ENCODE measurements at regions not wholly inside any gene's neighbourhood (a gene's known extent, or its start where the extent isn't known, plus 50 kb on each side); places are given as distances from the start of the nearest gene placed in this dataset.

DNA sequence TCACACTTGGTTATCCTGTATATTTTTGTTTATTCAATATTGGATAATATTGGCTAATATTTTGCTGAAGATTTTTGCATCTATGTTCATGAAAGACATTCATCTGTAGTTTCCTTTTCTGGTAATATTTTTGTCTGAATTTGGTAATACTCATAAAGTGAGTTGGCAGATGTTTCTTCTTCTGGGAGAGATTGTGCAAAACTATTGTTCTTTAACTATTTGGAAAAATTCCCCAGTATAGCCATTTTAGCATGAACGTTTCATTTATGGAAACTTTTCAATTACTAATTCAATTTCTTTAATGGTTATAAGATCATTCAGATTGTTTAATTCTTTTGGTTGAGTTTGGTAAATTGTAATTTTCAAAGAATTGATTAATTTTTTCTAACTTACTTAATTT is 560.8 kb upstream of the FZD8 start:
- CTCF ChIA-PET: no interaction called here
- H2AFZ ChIP-seq (replicated peaks; ENCODE audit: low read length, poor library complexity): no peak overlapping the region

More for the DNA sequence above, 560.8 kb upstream of the FZD8 start:
- Histone ChIP-seq H2BK5ac (ENCODE audit: low read depth, low read length, poor library complexity, severe bottlenecking) (no peak overlapping the region), H2BK20ac (ENCODE audit: low read depth, low read length) (no peak overlapping the region), H2AK5ac (ENCODE audit: low read depth, low read length) (no peak overlapping the region), H3K9me3 (ENCODE audit: control insufficient read depth, insufficient read depth, low read length) (no peaks in the 10 kb centered on the region), H2BK120ac (ENCODE audit: low read depth, low read length) (no peak overlapping the region), H3K4me3 (ENCODE audit: insufficient read depth, low read depth, low read length) (no peak overlapping the region), H4K8ac (ENCODE audit: low read depth in 2 of 2, low read length in 2 of 2) (no peak overlapping the region), H3K4ac (ENCODE audit: low read depth, low read length) (no peak overlapping the region), H4K91ac (ENCODE audit: insufficient read depth, low read depth, low read length) (no peak overlapping the region), H3K9me1 (ENCODE audit: insufficient read depth, low read length) (no peaks in the 10 kb centered on the region), H3K18ac (ENCODE audit: low read depth, low read length) (no peak overlapping the region), H3K14ac (replicated peaks; ENCODE audit: low read depth, low read length) (no peak overlapping the region), H3K56ac (ENCODE audit: extremely low read depth, insufficient read depth, low read length) (no peak overlapping the region), H3K4me1 (ENCODE audit: control insufficient read depth, insufficient read depth, low read length) (no peaks in the 10 kb centered on the region), H3K36me3 (ENCODE audit: control insufficient read depth, insufficient read depth, low read length) (no peaks in the 10 kb centered on the region), H4K5ac (ENCODE audit: low read depth, low read length) (no peak overlapping the region), H4K20me1 (ENCODE audit: insufficient read depth, low read length) (no peaks in the 10 kb centered on the region), H3K27ac (ENCODE audit: insufficient read depth, low read length) (no peak overlapping the region), H3K79me1 (ENCODE audit: low read depth in 1 of 2, low read length in 2 of 2) (no peaks in the 10 kb centered on the region), H2BK15ac (ENCODE audit: low read depth, low read length) (no peak overlapping the region), H2AK9ac (replicated peaks; ENCODE audit: low read depth, low read length, poor library complexity) (no peak overlapping the region), H3K4me2 (ENCODE audit: low read depth, low read length) (no peak overlapping the region), H3K23ac (ENCODE audit: low read depth, low read length) (no peak overlapping the region), H3K27me3 (ENCODE audit: control insufficient read depth, insufficient read depth, low read length) (no peaks in the 10 kb centered on the region), H3K9ac (ENCODE audit: low read depth, low read length) (no peak overlapping the region)
- dilution Hi-C loops (cut with HindIII; ENCODE audit: low sequenced_read_pairs, unreplicated experiment) (no loop called here), in situ Hi-C loops (cut with MboI; ENCODE audit: low sequenced_read_pairs) (no loop called here), intact Hi-C loops (cut with micrococcal nuclease) (no loop called here)
- no CpG with 5 or more reads among the region's 1 CpG for WGBS, 2 experiments (ENCODE audit: extremely low coverage in 2 of 2, insufficient read length in 1 of 2)
- no peak for TF ChIP-seq NFE2L2 (IDR thresholded peaks at IDR 0.05; ENCODE audit: low read depth, low read length)
- no peak for TF ChIP-seq RFX5 (IDR thresholded peaks at IDR 0.05; ENCODE audit: low read depth, low read length)
- no peak for TF ChIP-seq BHLHE40 (IDR thresholded peaks at IDR 0.05; ENCODE audit: low read depth, low read length)
- no peak for TF ChIP-seq CHD1 (IDR thresholded peaks at IDR 0.05; ENCODE audit: low read depth, low read length)
- TF ChIP-seq, protein P1, sequence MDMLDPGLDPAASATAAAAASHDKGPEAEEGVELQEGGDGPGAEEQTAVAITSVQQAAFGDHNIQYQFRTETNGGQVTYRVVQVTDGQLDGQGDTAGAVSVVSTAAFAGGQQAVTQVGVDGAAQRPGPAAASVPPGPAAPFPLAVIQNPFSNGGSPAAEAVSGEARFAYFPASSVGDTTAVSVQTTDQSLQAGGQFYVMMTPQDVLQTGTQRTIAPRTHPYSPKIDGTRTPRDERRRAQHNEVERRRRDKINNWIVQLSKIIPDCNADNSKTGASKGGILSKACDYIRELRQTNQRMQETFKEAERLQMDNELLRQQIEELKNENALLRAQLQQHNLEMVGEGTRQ (IDR thresholded peaks at IDR 0.05; ENCODE audit: low read depth, low read length): no peak
- TF ChIP-seq MXI1 (IDR thresholded peaks at IDR 0.05; ENCODE audit: borderline replicate concordance, low read depth, low read length): no peak
- TF ChIP-seq RAD21 (IDR thresholded peaks at IDR 0.05; ENCODE audit: low read length): no peak
- no peak for TF ChIP-seq FOS (IDR thresholded peaks at IDR 0.05; ENCODE audit: low read depth, low read length)
- TF ChIP-seq, protein P2, sequence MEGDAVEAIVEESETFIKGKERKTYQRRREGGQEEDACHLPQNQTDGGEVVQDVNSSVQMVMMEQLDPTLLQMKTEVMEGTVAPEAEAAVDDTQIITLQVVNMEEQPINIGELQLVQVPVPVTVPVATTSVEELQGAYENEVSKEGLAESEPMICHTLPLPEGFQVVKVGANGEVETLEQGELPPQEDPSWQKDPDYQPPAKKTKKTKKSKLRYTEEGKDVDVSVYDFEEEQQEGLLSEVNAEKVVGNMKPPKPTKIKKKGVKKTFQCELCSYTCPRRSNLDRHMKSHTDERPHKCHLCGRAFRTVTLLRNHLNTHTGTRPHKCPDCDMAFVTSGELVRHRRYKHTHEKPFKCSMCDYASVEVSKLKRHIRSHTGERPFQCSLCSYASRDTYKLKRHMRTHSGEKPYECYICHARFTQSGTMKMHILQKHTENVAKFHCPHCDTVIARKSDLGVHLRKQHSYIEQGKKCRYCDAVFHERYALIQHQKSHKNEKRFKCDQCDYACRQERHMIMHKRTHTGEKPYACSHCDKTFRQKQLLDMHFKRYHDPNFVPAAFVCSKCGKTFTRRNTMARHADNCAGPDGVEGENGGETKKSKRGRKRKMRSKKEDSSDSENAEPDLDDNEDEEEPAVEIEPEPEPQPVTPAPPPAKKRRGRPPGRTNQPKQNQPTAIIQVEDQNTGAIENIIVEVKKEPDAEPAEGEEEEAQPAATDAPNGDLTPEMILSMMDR (conservative IDR thresholded peaks at IDR 0.05; ENCODE audit: low read depth, low read length): no peak
- TF ChIP-seq MAZ (IDR thresholded peaks at IDR 0.05; ENCODE audit: borderline replicate concordance, low read depth, low read length): no peak
- TF ChIP-seq POLR2A (IDR thresholded peaks at IDR 0.05; ENCODE audit: low read depth, low read length): no peak
- TF ChIP-seq MAFK (IDR thresholded peaks at IDR 0.05; ENCODE audit: low read depth, low read length): no peak
- no peak for ATAC-seq (ENCODE audit: low read depth)
- BruUV-seq (replicated peaks): no TSS peak
- POLR2A ChIA-PET (ENCODE audit: unreplicated experiment): no interaction called here
- DNase-seq: no peak

Data from IMR-90 (cell line).